Mesodermal cell (in vitro differentiated cells): ENCODE measurements at regions not wholly inside any gene's neighbourhood (a gene's known extent, or its start where the extent isn't known, plus 50 kb on each side); places are given as distances from the start of the nearest gene placed in this dataset.
"Not testable (repeated sequence)": the region's sequence is repeated elsewhere in the genome, so short reads cannot be mapped to it uniquely, and the experiment has no call there.

Experiments
- H3K27ac ChIP-seq: 2 replicates; pipeline ENCODE4 v1.7.0; 2013; ENCODE audit warnings: mild to moderate bottlenecking, low read depth, low read length, moderate library complexity; ENCODE audit not compliant: severe bottlenecking
- H3K36me3 ChIP-seq: 2 replicates; pipeline ENCODE4 v1.7.1; 2013; ENCODE audit warnings: mild to moderate bottlenecking, low read length, moderate library complexity; ENCODE audit not compliant: control insufficient read depth, insufficient read depth
- H3K4me1 ChIP-seq: one replicate; pipeline ENCODE4 v1.7.1; 2013; ENCODE audit warnings: mild to moderate bottlenecking, low read length; ENCODE audit not compliant: insufficient read depth, control insufficient read depth, poor library complexity, severe bottlenecking
- H3K4me3 ChIP-seq: 2 replicates; pipeline ENCODE4 v1.7.0; 2013; ENCODE audit warnings: low read length, control low read depth, mild to moderate bottlenecking; ENCODE audit not compliant: insufficient read depth, poor library complexity, severe bottlenecking; ENCODE audit errors: extremely low read depth
- H3K9me3 ChIP-seq: 2 replicates; pipeline ENCODE4 v1.7.1; 2013; ENCODE audit warnings: mild to moderate bottlenecking, low read length, moderate library complexity; ENCODE audit not compliant: control insufficient read depth
- WGBS, 2 experiments: methylation state at CpG; one replicate each; pipeline ENCODE4 v1.1.5; 2013; ENCODE audit warnings: missing lambda C conversion rate in 2 of 2; ENCODE audit not compliant: insufficient coverage in 2 of 2; 5-methylcytosine and 5-hydroxymethylcytosine counted together

DNA sequence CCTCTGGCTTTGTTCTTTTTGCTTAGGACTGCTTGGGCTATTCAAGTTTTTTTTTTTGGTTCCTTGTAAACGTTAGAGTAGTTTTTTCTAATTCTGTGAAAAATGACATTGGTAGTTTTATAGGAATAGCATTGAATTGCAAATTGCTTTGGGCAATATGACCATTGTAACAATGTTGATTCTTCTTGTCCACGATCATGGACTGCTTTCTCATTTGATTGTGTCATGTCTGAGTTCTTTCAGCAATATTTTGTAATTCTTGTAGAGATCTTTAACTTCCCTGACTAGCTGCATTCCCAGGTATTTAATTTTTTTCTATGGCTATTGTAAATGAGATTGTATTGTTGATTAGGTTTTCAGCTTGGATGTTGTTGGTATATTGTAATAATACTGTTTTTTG lies 286.2 kb upstream of the C1QTNF3 start:
- not testable (repeated sequence) for H3K27ac ChIP-seq, H3K4me3 ChIP-seq, H3K36me3 ChIP-seq, H3K9me3 ChIP-seq, H3K4me1 ChIP-seq
- WGBS, 2 experiments = 67 to 80% methylated on average over 1 of the region's 2 CpGs

DNA sequence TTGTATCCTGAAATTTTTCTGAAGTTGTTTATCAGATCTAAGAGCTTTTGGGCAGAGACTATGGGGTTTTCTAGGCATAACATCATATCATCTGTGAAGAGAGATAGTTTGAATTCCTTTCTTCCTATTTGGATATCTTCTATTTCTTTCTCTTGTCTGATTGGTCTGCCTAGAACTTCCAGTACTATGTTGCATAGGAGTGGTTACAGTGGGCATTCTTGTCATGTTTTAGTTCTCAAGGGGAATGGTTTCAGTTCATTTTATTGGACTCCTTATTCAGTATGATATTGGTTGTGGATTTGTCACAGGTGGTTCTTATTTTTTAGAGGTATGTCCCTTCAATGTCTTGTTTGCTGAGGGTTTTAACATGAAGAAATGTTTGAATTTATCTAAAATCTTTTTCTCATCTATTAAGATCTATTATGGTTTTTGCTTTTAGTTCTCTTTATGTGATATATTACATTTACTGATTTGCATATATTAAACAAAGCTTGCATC lies 286.6 kb upstream of the C1QTNF3 start:
- not testable (repeated sequence) for H3K9me3 ChIP-seq, H3K4me1 ChIP-seq, H3K27ac ChIP-seq, H3K4me3 ChIP-seq, H3K36me3 ChIP-seq

DNA sequence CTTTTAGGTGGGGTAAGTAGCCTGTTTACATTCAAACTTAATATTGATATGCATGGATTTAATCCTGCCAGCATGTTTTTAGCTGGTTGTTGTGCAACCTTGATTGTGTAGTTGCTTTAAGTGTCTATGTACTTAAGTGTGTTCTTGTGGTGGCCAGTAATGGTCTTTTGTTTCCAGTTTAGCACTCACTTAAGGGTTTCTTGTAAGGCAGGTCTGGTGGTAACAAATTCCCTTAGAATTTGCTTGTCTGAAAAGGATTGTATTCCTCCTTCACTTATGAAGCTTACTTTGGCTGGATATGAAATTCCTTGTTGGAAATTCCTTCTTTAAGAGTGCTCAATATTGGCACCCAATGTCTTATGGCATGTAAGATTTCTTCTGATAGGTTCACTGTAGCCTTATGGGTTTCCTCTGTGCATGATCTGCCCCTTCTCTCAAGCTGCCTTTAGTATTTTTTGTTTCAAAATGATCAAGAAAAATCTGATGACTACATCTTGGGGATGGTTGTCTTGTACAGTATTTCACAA lies 289.0 kb upstream of the C1QTNF3 start:
- not testable (repeated sequence) for H3K36me3 ChIP-seq, H3K4me1 ChIP-seq, H3K9me3 ChIP-seq, H3K4me3 ChIP-seq, H3K27ac ChIP-seq

DNA sequence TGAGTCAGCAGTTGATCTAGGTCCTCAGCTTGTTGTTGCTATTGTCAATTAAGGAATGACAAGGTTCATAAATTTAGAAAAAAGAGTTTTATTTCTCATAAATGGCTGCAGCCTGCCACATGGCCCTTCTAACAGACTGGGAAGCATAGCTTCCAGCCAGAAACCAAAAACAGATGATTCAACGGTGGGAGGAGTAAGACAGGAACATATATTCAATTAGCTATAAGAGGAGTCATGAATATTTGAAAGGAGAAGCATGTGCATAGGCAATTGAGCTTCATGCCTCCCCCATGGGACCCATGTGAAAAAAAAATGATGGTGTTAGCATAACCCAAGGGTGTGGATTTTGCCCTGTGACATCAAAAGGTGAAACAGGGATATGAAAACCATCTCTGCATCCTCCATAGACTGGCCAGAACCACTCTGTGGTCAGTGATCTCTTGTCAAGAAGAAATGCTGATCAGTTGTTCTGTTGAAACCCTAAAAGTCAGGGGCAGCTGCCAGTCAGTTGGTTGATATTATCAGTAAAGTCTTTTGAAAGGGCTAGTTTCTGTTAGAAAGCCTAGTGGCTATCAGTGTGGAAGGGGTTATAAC lies 296.5 kb upstream of the C1QTNF3 start:
- not testable (repeated sequence) for H3K27ac ChIP-seq, H3K4me1 ChIP-seq, H3K36me3 ChIP-seq, H3K9me3 ChIP-seq, H3K4me3 ChIP-seq
- no CpG with 5 or more reads among the region's 1 CpG for WGBS, 2 experiments

DNA sequence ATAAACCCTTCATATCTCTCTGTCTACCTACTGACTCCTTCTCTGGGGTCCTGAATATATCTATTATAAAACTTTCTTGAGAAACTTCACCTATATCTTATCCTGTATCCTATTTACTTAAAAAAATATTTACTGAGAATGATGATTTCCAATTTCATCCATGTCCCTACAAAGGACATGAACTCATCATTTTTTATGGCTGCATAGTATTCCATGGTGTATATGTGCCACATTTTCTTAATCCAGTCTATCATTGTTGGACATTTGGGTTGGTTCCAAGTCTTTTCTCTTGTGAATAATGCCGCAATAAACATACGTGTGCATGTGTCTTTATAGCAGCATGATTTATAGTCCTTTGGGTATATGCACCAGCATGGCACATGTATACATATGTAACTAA lies 301.7 kb upstream of the RAI14 start:
- H3K4me1 ChIP-seq, H3K9me3 ChIP-seq, H3K27ac ChIP-seq, H3K4me3 ChIP-seq, H3K36me3 ChIP-seq: not testable (repeated sequence)
- no CpG with 5 or more reads among the region's 2 CpGs for WGBS, 2 experiments

DNA sequence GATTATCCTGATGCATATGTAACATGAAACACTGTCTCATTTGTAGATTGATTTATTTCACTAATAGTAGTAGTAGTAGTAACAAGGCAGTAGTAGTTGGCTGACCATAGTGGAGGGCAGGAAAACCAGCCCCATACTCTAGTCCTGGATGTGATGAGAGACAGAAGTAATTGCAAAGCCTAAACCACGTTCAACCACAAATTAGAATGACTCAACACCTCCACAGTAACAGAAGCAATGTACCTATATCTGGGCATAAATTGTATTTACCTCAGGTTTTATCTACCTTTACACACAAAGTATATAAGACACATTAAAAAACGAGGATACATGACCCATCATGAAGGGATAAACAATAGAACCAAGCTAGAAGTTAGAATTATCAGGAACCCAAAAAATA lies 284.7 kb upstream of the RAI14 start:
- H3K4me1 ChIP-seq, H3K36me3 ChIP-seq, H3K9me3 ChIP-seq, H3K4me3 ChIP-seq, H3K27ac ChIP-seq: not testable (repeated sequence)
- WGBS, 2 experiments = no CpG with 5 or more reads among the region's 2 CpGs

DNA sequence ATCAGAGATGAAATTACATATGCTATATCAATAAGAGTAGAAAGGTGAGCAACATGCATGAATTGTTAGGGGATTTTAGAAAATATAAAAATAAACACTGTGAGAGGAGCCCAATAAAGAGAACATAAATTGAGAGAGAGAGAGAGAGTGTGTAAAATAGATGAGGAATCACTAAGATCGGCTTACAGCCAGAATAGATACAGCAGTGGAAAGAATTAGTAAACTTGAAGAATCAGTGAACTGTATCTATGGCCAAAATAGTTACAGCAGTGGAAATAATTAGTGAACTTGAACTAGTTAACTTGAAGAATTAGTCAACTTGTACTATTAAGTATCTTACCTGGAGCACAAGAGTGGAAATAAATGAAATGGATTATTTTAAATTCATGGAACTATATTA lies 284.3 kb upstream of the RAI14 start:
- whole genome bisulfite sequencing, 2 experiments = 64 to 77% methylated on average over 1 of the region's 1 CpG

DNA sequence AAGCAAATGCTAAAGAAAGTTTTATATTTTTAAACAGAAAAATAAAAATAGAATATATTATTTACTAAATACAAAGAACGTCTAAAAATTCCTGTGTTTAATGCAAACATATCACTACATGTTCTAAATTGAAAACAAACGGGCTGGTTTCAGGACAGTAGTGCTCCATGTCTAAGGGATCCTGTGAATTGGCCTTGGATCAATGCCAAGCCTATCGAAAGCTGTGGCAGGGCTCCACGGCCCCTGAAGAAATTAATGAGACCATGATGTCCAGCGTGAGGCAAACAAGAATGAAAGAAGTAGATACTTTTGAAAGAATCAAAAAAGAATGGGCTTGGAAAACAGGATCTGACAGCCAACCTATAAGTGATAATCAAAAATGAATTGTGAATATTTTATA lies 283.4 kb upstream of the RAI14 start:
- not testable (repeated sequence) for H3K27ac ChIP-seq, H3K4me3 ChIP-seq, H3K36me3 ChIP-seq, H3K4me1 ChIP-seq, H3K9me3 ChIP-seq
- WGBS, 2 experiments = 79 to 86% methylated on average over 4 of the region's 5 CpGs

More for the DNA sequence above, 284.3 kb upstream of the RAI14 start:
- not testable (repeated sequence) for H3K9me3 ChIP-seq, H3K27ac ChIP-seq, H3K36me3 ChIP-seq, H3K4me3 ChIP-seq, H3K4me1 ChIP-seq

DNA sequence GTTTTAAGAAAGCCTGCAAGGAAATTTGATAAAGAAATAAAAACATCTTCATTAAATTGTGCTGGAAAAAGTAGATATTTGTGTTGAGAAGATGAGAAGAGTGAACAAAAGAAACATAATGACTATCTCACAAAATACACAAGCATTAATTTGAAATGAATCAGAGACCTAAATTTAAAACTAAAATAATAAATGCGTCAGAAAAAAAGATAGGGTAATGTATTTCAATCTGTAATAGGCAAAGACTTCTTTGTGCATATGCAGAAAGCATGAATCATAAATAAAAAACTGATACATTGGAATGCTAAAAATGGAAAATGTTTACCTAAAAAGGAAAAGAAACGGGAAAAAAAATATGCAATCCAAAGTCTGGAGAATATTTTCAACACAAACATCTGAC lies 278.5 kb upstream of the RAI14 start:
- not testable (repeated sequence) for H3K27ac ChIP-seq, H3K4me1 ChIP-seq, H3K9me3 ChIP-seq, H3K4me3 ChIP-seq, H3K36me3 ChIP-seq
- WGBS, 2 experiments = no CpG with 5 or more reads among the region's 2 CpGs

DNA sequence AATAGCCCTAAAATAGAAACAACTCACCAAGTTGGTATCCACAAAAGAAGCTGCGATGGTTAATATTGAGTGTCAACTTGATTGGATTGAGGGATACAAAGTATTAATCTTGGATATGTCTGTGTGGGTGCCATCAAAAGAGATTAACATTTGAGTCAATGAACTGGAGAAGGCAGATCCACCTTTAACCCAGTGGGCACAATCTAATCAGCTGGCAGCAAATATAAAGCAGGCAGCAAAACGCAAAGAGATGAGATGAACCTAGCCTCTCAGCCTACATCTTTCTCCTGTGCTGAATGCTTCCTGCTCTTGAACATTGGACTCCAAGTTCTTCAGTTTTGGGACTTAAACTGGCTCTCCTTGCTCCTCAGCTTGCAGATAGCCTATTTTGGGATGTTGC lies 277.6 kb upstream of the RAI14 start:
- not testable (repeated sequence) for H3K36me3 ChIP-seq, H3K27ac ChIP-seq, H3K9me3 ChIP-seq, H3K4me3 ChIP-seq, H3K4me1 ChIP-seq
- 100% methylated on average over 1 of the region's 2 CpGs for WGBS, 2 experiments

DNA sequence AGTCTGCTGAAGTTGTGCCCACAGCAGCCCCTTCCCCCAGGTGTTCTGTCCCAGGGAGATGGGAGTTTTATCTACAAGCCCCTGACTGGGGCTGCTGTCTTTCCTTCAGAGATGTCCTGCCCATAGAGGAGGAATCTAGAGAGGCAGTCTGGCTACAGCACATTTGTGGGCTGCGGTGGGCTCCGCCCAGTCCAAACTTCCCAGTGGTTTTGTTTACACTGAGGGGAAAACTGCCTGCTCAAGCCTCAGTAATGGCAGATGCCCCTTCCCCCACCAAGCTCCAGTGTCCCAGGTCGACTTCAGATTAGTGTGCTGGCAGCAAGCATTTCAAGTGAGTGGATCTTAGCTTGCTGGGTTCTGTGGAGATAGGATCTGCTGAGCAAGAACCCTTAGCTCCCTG lies 267.4 kb upstream of the RAI14 start:
- H3K36me3 ChIP-seq, H3K4me1 ChIP-seq, H3K4me3 ChIP-seq, H3K27ac ChIP-seq, H3K9me3 ChIP-seq: not testable (repeated sequence)
- WGBS, 2 experiments = 75% methylated on average over 2 of the region's 3 CpGs; no CpG with 5 or more reads in 1 of the 2 experiments

DNA sequence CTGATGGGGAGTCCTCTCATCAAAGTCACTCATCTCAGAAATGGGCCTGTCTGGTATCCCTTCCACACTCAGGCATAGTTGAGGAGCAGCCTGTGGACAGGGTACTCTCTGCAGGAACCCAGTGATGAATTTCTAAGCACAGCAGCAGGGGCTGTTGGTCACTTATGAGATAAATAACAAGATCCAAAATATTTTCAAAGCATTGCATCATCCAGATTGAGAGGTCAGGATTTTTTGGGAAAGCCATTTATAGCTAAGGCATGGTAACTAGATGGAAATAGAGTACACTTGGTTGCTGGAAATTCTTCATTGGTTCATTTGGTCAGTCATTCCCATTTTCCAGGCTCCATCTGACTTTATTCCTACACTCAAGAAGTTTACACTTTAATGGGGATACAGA lies 246.8 kb upstream of the RAI14 start:
- peaks cover 3% of the 10 kb centered on the region for H3K4me1 ChIP-seq
- no peaks in the 10 kb centered on the region for H3K9me3 ChIP-seq
- no peak overlapping the region for H3K4me3 ChIP-seq
- H3K36me3 ChIP-seq = no peaks in the 10 kb centered on the region
- H3K27ac ChIP-seq = no peak overlapping the region
